HFF-Myc (cell line): ENCODE measurements at regions not wholly inside any gene's neighbourhood (a gene's known extent, or its start where the extent isn't known, plus 50 kb on each side); places are given as distances from the start of the nearest gene placed in this dataset.

ENCODE experiments used
- DNase-seq: peaks from one replicate; pipeline ENCODE4 v3.0.0-alpha.2; 2011; ENCODE audit warnings: low read depth; ENCODE audit errors: extremely low read depth
- H3K4me3 ChIP-seq: replicated peaks from 2 replicates; pipeline ENCODE4 v1.5.1; 2011; ENCODE audit warnings: low read depth, mild to moderate bottlenecking, control low read depth, low read length
- TF ChIP-seq, protein P1 (sequence below): IDR thresholded peaks from 2 replicates; pipeline ENCODE4 v1.5.1; 2012; ENCODE audit warnings: mild to moderate bottlenecking, low read depth, low read length, control low read depth; ENCODE audit errors: missing control alignments

DNA sequence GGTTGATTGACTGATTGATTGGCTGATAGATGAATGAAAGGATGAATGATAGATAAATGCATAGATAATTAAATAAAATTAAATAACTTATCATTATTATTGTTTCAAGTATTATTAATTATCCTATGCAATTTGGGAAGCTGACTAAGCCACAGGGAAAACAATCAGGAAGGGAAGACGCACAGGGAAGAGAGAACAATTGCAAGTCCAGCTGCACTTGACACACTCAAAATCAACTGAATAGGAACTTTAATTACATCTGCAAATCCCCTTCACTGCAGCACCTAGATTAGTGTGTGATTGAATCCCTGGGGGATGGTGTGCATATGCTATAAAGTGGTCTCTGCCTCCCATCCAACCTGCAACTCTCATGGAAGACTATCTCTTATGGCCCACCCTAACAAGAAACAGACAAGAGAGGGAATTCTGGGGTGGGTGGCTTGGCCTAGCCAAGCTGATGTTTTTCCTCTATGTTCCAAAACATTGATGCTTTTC is 161.1 kb upstream of the FGGY start:
- TF ChIP-seq, protein P1, sequence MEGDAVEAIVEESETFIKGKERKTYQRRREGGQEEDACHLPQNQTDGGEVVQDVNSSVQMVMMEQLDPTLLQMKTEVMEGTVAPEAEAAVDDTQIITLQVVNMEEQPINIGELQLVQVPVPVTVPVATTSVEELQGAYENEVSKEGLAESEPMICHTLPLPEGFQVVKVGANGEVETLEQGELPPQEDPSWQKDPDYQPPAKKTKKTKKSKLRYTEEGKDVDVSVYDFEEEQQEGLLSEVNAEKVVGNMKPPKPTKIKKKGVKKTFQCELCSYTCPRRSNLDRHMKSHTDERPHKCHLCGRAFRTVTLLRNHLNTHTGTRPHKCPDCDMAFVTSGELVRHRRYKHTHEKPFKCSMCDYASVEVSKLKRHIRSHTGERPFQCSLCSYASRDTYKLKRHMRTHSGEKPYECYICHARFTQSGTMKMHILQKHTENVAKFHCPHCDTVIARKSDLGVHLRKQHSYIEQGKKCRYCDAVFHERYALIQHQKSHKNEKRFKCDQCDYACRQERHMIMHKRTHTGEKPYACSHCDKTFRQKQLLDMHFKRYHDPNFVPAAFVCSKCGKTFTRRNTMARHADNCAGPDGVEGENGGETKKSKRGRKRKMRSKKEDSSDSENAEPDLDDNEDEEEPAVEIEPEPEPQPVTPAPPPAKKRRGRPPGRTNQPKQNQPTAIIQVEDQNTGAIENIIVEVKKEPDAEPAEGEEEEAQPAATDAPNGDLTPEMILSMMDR, result no peak
- no peak overlapping the region for H3K4me3 ChIP-seq
- no peak for DNase-seq

DNA sequence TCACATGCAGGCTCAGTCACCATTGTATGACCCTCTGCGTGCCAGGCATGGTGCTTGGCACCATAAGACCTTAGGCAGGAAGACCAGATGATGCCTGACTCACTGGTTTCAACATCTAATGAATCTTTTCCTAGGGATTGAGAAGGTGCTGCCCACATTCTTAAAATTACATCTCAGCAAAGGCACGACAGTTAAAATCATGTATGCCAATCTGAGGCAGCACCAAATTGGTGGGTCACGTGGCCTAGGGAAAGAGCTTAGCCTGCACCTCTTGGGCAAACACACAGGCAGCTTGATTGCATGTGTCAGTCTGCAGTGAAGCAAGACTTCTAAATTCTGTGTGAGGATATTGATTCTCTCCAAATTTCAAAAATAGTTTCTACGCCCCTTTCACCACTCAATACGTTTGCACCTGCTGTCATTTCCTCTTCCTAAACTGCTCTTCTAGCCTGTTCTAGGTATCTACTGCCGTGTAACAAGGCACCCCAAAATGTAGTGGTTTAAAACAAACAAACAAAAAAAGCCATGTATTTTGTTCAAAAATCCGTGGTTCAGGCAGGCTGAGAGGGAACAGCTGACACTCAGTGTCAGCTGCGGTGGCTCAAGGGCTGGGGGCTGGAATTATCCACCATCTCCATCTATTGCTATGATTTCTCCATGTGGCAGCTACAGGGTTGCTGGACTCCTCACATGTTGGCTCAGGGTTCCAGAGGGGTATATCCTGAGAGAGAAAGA is 160.2 kb upstream of the FGGY start:
- TF ChIP-seq, protein P1, result no peak
- H3K4me3 ChIP-seq, result no peak overlapping the region
- DNase-seq, result no peak

DNA sequence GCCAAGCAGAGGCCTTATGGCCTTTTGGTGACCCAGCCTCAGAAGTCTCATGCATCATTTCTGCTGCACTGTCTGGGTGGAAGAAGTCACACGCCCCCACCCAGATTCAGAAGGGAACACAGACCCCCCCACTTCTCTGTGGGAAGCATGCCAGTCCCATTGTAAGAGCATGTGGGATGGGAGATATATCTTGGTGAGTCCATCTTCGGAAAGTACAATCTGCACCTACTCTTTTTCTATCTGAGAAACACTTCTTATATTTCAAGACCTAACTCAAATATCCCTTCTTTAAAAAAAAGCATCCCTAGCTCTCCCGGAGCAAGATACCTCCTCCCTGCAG is 159.6 kb upstream of the FGGY start:
- H3K4me3 ChIP-seq, result no peak overlapping the region
- TF ChIP-seq, protein P1, result no peak
- DNase-seq, result no peak

DNA sequence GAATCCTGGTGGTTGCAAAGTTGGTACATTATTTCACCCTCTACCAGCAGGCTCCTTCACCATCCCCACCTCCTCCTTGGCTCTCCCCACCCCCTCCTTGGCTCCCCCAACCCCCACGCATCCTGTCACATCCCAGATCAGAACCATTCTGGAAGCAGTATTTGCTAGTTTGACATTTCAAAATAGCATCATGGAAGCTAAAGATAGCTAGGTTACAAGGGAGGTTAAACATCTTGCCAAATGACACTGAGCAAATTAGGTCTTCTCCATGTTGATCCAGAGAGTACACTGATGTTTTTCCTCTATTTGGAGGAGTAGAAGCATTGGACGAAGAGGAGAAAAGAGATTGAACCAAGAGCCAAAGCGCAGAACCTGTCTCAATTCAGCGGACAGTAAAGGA is 158.9 kb upstream of the FGGY start:
- no peak for DNase-seq
- H3K4me3 ChIP-seq, result no peak overlapping the region
- TF ChIP-seq, protein P1, result no peak

DNA sequence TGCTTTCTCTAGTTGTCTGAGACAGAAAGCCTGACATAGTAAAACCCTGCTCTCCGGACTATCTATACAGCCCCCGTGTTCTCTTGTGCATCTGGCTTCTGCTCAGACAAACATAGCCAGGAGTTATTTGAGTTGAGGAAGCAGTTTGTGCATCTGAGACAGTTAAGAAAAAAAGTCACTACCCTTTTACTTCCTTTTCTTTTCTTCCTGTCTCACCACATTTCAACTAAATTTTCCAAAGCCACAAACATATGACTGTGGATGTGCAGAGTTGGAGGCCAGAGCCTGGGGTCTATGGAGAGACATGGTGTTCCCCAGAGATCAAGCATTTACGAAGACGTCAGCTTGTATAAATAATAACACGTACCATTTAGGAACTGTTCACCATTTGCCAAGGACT is 158.5 kb upstream of the FGGY start:
- DNase-seq, result no peak
- no peak overlapping the region for H3K4me3 ChIP-seq
- TF ChIP-seq, protein P1, result no peak

DNA sequence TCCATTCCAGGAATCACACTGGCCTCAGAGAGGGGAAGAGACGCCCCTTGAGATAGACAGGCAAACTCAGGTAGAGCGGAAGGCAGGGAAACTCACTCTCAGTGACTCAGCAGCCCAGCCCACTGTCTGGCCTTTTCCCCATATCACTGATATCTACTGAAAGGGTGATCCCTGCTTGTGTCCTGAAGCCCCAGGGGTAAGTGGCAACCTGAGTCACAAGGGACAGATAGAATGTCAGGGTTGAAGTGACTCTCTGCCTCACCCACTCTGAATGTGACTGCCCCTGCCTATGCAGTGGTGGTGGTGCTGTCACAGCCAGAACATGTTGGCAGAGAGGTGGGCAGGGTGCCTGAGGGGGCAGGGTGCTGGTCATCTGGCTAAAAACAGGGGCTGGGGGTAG is 157.5 kb upstream of the FGGY start:
- H3K4me3 ChIP-seq, result no peak overlapping the region
- DNase-seq, result no peak
- TF ChIP-seq, protein P1, result no peak

DNA sequence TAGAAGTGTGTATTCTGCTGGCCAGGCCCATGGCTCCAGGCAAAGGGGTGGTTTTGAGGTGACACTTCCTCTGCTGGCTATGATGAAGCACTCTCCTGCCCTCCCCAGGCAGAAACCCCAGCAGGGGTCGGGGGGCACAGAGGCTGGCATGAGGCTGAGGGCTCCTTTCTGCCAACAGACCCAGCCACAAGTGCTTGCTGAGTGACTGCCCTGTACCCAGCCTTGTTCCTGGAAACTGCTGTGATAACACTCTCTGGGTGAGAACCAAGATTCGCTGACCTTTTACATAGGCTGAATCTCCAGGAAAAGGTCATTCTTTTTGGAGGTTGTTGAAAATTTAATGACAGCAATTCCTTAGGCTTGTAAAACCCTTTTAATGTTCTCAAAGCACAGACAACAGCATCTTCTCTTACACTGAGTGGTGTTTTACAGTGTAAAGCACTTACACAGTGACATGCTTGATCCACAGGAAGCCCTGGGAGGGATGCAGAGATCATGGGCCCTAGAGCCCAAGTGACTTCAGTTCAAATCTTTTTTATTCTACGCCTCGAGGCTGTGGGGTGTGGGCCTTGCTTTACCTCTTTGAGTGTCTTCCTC is 155.5 kb upstream of the FGGY start:
- no peak for DNase-seq
- TF ChIP-seq, protein P1, result no peak
- H3K4me3 ChIP-seq, result no peak overlapping the region
